Ovary (tissue), 3 donors: ENCODE measurements at regions not wholly inside any gene's neighbourhood (a gene's known extent, or its start where the extent isn't known, plus 50 kb on each side); places are given as distances from the start of the nearest gene placed in this dataset.
"Not testable (repeated sequence)": the region's sequence is repeated elsewhere in the genome, so short reads cannot be mapped to it uniquely, and the experiment has no call there.

Source experiments
- CTCF ChIP-seq, 3 donors: fragments of 450-650 bp in 2 of 3; fragments of 200-600 bp in 1 of 3; IDR thresholded peaks; one replicate each; pipeline versions ENCODE4 v1.5.1 to v1.8.0; 2016 to 2022; ENCODE audit warnings: antibody characterized with exemption in 3 of 3, mild to moderate bottlenecking in 1 of 3
- POLR2A ChIP-seq: fragments of 450-650 bp; IDR thresholded peaks from one replicate; pipeline ENCODE4 v1.6.1; 2017; ENCODE audit warnings: antibody characterized with exemption, mild to moderate bottlenecking, moderate library complexity
- donor health status: DM: no; HTN: no; CAD: no.

DNA sequence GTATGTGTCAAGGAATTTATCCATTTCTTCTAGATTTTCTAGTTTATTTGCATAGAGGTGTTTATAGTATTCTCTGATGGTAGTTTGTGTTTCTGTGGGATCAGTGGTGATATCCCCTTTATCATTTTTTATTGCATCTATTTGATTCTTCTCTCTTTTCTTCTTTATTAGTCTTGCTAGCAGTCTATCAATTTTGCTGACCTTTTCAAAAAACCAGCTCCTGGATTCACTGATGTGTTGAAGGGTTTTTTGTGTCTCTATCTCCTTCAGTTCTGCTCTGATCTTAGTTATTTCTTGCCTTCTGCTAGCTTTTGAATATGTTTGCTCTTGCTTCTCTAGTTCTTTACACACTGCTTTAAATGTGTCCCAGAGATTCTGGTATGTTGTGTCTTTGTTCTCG is 307.3 kb downstream of the RPS6KC1 start:
- TF ChIP-seq CTCF (IDR thresholded peaks at IDR 0.05); POLR2A: not testable (repeated sequence)
